ENCODE measurements at regions not wholly inside any gene's neighbourhood (a gene's known extent, or its start where the extent isn't known, plus 50 kb on each side); places are given as distances from the start of the nearest gene placed in this dataset.
"Not testable (repeated sequence)": the region's sequence is repeated elsewhere in the genome, so short reads cannot be mapped to it uniquely, and the experiment has no call there.

- no peak for DNase-seq (ENCODE audit: low read depth, low spot score)
Observed at GRCh38 chr12:47348206-47348605, 268.4 kb upstream of the AMIGO2 start.

GRCh38 chr12:47346251-47347019 lies 266.7 kb upstream of the AMIGO2 start:
- DNase-seq (ENCODE audit: low read depth, low spot score): no peak

- no peak for DNase-seq (ENCODE audit: low read depth, low spot score)
Observed at GRCh38 chr12:47343684-47344567, 264.2 kb upstream of the AMIGO2 start.

GRCh38 chr12:47340411-47341015 lies 260.8 kb upstream of the AMIGO2 start:
- DNase-seq (ENCODE audit: low read depth, low spot score): no peak

GRCh38 chr12:47337581-47337980 lies 257.8 kb upstream of the AMIGO2 start:
- no peak for DNase-seq (ENCODE audit: low read depth, low spot score)

- not testable (repeated sequence) for DNase-seq (ENCODE audit: low read depth, low spot score)
Observed at GRCh38 chr12:47333271-47333858, 253.6 kb upstream of the AMIGO2 start.

- DNase-seq (ENCODE audit: low read depth, low spot score): no peak
Observed at GRCh38 chr12:47328831-47329545, 249.2 kb upstream of the AMIGO2 start.

- no peak for DNase-seq (ENCODE audit: low read depth, low spot score)
Observed at GRCh38 chr12:47326190-47326589, 246.4 kb upstream of the AMIGO2 start.

- no peak for DNase-seq (ENCODE audit: low read depth, low spot score)
Observed at GRCh38 chr12:47323802-47324201, 244.0 kb upstream of the AMIGO2 start.

- DNase-seq (ENCODE audit: low read depth, low spot score): no peak
Observed at GRCh38 chr12:47321436-47321835, 241.7 kb upstream of the AMIGO2 start.

GRCh38 chr12:47319746-47320145 lies 240.0 kb upstream of the AMIGO2 start:
- DNase-seq (ENCODE audit: low read depth, low spot score): no peak

GRCh38 chr12:47318963-47319362 lies 239.2 kb upstream of the AMIGO2 start:
- DNase-seq (ENCODE audit: low read depth, low spot score): no peak

GRCh38 chr12:47317175-47317915 lies 237.6 kb upstream of the AMIGO2 start:
- no peak for DNase-seq (ENCODE audit: low read depth, low spot score)

- DNase-seq (ENCODE audit: low read depth, low spot score): no peak
Observed at GRCh38 chr12:47316609-47317049, 236.9 kb upstream of the AMIGO2 start.

GRCh38 chr12:47314996-47315395 lies 235.2 kb upstream of the AMIGO2 start:
- DNase-seq (ENCODE audit: low read depth, low spot score): no peak

GRCh38 chr12:47312808-47313426 lies 233.2 kb upstream of the AMIGO2 start:
- DNase-seq (ENCODE audit: low read depth, low spot score): no peak

GRCh38 chr12:47312147-47312546 lies 232.4 kb upstream of the AMIGO2 start:
- DNase-seq (ENCODE audit: low read depth, low spot score): no peak

- DNase-seq (ENCODE audit: low read depth, low spot score): no peak
Observed at GRCh38 chr12:47311568-47311967, 231.8 kb upstream of the AMIGO2 start.

- DNase-seq (ENCODE audit: low read depth, low spot score): no peak
Observed at GRCh38 chr12:47311010-47311409, 231.3 kb upstream of the AMIGO2 start.

GRCh38 chr12:47308672-47309071 lies 228.9 kb upstream of the AMIGO2 start:
- DNase-seq (ENCODE audit: low read depth, low spot score): no peak
